Lower leg skin (tissue), 3 donors: ENCODE measurements at regions not wholly inside any gene's neighbourhood (a gene's known extent, or its start where the extent isn't known, plus 50 kb on each side); places are given as distances from the start of the nearest gene placed in this dataset.
"Not testable (repeated sequence)": the region's sequence is repeated elsewhere in the genome, so short reads cannot be mapped to it uniquely, and the experiment has no call there.

Experiments
- POLR2A ChIP-seq, 2 donors: fragments of 450-650 bp; IDR thresholded peaks; one replicate each; pipeline ENCODE4 v1.6.1; 2016 to 2017; ENCODE audit warnings: antibody characterized with exemption in 2 of 2, mild to moderate bottlenecking in 1 of 2, moderate library complexity in 1 of 2
- TF ChIP-seq, protein P1 (sequence below), 3 donors: fragments of 450-650 bp; IDR thresholded peaks; one replicate each; pipeline ENCODE4 v1.5.1; 2016; ENCODE audit warnings: antibody characterized with exemption in 3 of 3, mild to moderate bottlenecking in 3 of 3, moderate library complexity in 2 of 3

GRCh38 chr17:432471-432870, 79.9 kb upstream of the RPH3AL start:
- TF ChIP-seq, protein P1, sequence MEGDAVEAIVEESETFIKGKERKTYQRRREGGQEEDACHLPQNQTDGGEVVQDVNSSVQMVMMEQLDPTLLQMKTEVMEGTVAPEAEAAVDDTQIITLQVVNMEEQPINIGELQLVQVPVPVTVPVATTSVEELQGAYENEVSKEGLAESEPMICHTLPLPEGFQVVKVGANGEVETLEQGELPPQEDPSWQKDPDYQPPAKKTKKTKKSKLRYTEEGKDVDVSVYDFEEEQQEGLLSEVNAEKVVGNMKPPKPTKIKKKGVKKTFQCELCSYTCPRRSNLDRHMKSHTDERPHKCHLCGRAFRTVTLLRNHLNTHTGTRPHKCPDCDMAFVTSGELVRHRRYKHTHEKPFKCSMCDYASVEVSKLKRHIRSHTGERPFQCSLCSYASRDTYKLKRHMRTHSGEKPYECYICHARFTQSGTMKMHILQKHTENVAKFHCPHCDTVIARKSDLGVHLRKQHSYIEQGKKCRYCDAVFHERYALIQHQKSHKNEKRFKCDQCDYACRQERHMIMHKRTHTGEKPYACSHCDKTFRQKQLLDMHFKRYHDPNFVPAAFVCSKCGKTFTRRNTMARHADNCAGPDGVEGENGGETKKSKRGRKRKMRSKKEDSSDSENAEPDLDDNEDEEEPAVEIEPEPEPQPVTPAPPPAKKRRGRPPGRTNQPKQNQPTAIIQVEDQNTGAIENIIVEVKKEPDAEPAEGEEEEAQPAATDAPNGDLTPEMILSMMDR (IDR thresholded peaks at IDR 0.05) = not testable (repeated sequence)
- not testable (repeated sequence) for TF ChIP-seq POLR2A (IDR thresholded peaks at IDR 0.05)
